Sigmoid colon (tissue), 4 donors: ENCODE measurements at regions not wholly inside any gene's neighbourhood (a gene's known extent, or its start where the extent isn't known, plus 50 kb on each side); places are given as distances from the start of the nearest gene placed in this dataset.

Source experiments
- CTCF ChIP-seq, 4 experiments: fragments of 450-650 bp in 3 of 4; fragments of 200-600 bp in 1 of 4; IDR thresholded peaks; one replicate each; pipeline ENCODE4 v1.5.1; 2016 to 2019; ENCODE audit warnings: antibody characterized with exemption in 4 of 4, mild to moderate bottlenecking in 3 of 4, moderate library complexity in 2 of 4
- POLR2AphosphoS5 ChIP-seq, 4 donors: sonication (generic); formaldehyde crosslinking; IDR thresholded peaks; one replicate each; pipeline ENCODE4 v1.6.1; 2017; ENCODE audit warnings: antibody characterized with exemption in 4 of 4

GRCh38 chr2:217076657-217077232 lies 216.9 kb upstream of the TNP1 start:
- TF ChIP-seq CTCF (IDR thresholded peaks at IDR 0.05) (no peak), POLR2AphosphoS5 (IDR thresholded peaks at IDR 0.05) (peak in 2 of 4 donors; percentile 65 to 77)
